ENCODE measurements at regions not wholly inside any gene's neighbourhood (a gene's known extent, or its start where the extent isn't known, plus 50 kb on each side); places are given as distances from the start of the nearest gene placed in this dataset.
"Not testable (repeated sequence)": the region's sequence is repeated elsewhere in the genome, so short reads cannot be mapped to it uniquely, and the experiment has no call there.

GRCh38 chr11:25562417-25562816 lies 769.5 kb upstream of the ANO3 start:
- TF ChIP-seq CTCF (IDR thresholded peaks at IDR 0.05; ENCODE audit: control insufficient read depth, extremely low read depth, insufficient read depth): no peak
- DNase-seq (ENCODE audit: low read depth): no peak

GRCh38 chr11:25565846-25566245 lies 766.1 kb upstream of the ANO3 start:
- no peak overlapping the region for H3K4me3 ChIP-seq (ENCODE audit: low read depth, low read length)
- DNase-seq (ENCODE audit: low read depth): no peak
- no peak for TF ChIP-seq CTCF (IDR thresholded peaks at IDR 0.05; ENCODE audit: control insufficient read depth, extremely low read depth, insufficient read depth)

More at GRCh38 chr11:25562417-25562816, 769.5 kb upstream of the ANO3 start:
- H3K4me3 ChIP-seq (ENCODE audit: low read depth, low read length): no peak overlapping the region

- H3K4me3 ChIP-seq (ENCODE audit: low read depth, low read length): no peak overlapping the region
- TF ChIP-seq CTCF (IDR thresholded peaks at IDR 0.05; ENCODE audit: control insufficient read depth, extremely low read depth, insufficient read depth): no peak
- DNase-seq (ENCODE audit: low read depth): no peak
Measured at GRCh38 chr11:25566298-25567200, 765.4 kb upstream of the ANO3 start.

- no peak for DNase-seq (ENCODE audit: low read depth)
- no peak for TF ChIP-seq CTCF (IDR thresholded peaks at IDR 0.05; ENCODE audit: control insufficient read depth, extremely low read depth, insufficient read depth)
- H3K4me3 ChIP-seq (ENCODE audit: low read depth, low read length): no peak overlapping the region
Measured at GRCh38 chr11:25576320-25576719, 755.6 kb upstream of the ANO3 start.

GRCh38 chr11:25579554-25579953 lies 752.4 kb upstream of the ANO3 start:
- DNase-seq (ENCODE audit: low read depth); H3K4me3 ChIP-seq (ENCODE audit: low read depth, low read length): not testable (repeated sequence)

GRCh38 chr11:25583596-25583995 lies 748.3 kb upstream of the ANO3 start:
- no peak for TF ChIP-seq CTCF (IDR thresholded peaks at IDR 0.05; ENCODE audit: control insufficient read depth, extremely low read depth, insufficient read depth)
- DNase-seq (ENCODE audit: low read depth): no peak
- H3K4me3 ChIP-seq (ENCODE audit: low read depth, low read length): no peak overlapping the region

GRCh38 chr11:25587496-25587895 lies 744.4 kb upstream of the ANO3 start:
- no peak for DNase-seq (ENCODE audit: low read depth)
- no peak overlapping the region for H3K4me3 ChIP-seq (ENCODE audit: low read depth, low read length)
- no peak for TF ChIP-seq CTCF (IDR thresholded peaks at IDR 0.05; ENCODE audit: control insufficient read depth, extremely low read depth, insufficient read depth)

Measured in LNCaP clone FGC (cell line).